RWPE2 (cell line): ENCODE measurements at regions not wholly inside any gene's neighbourhood (a gene's known extent, or its start where the extent isn't known, plus 50 kb on each side); places are given as distances from the start of the nearest gene placed in this dataset.

Experiments
- ATAC-seq: fragments of 200-7000 bp; cut with Tn5 transposase; 3 replicates; pipeline ENCODE4 v1.9.1; 2021; ENCODE audit warnings: low read depth
- DNase-seq: peaks from one replicate; pipeline ENCODE4 v3.0.0-alpha.2; 2020; ENCODE audit warnings: low spot score
- H3K27ac ChIP-seq: fragments of 450-650 bp; 2 replicates; pipeline ENCODE4 v1.5.1; 2017; ENCODE audit warnings: mild to moderate bottlenecking; ENCODE audit not compliant: poor library complexity, severe bottlenecking
- H3K27me3 ChIP-seq: fragments of 250-450 bp; sonication (Bioruptor Pico); 2 replicates; pipeline ENCODE4 v1.5.1; 2021; ENCODE audit warnings: mild to moderate bottlenecking, moderate library complexity; ENCODE audit not compliant: insufficient read depth, poor library complexity, severe bottlenecking
- H3K36me3 ChIP-seq: fragments of 250-450 bp; sonication (Bioruptor Pico); 2 replicates; pipeline ENCODE4 v1.5.1; 2020; ENCODE audit warnings: low read depth, mild to moderate bottlenecking, moderate library complexity
- H3K4me1 ChIP-seq: fragments of 250-450 bp; sonication (Bioruptor Pico); 2 replicates; pipeline ENCODE4 v1.5.1; 2021; ENCODE audit warnings: mild to moderate bottlenecking, moderate library complexity; ENCODE audit not compliant: insufficient read depth, poor library complexity, severe bottlenecking
- H3K4me3 ChIP-seq: fragments of 250-450 bp; sonication (Bioruptor Pico); 2 replicates; pipeline ENCODE4 v1.5.1; 2021; ENCODE audit warnings: mild to moderate bottlenecking, moderate library complexity; ENCODE audit not compliant: severe bottlenecking
- H3K9me3 ChIP-seq: fragments of 250-450 bp; sonication (Bioruptor Pico); 2 replicates; pipeline ENCODE4 v1.5.1; 2021; ENCODE audit warnings: mild to moderate bottlenecking, moderate library complexity; ENCODE audit not compliant: severe bottlenecking
- CTCF ChIP-seq: fragments of 450-650 bp; IDR thresholded peaks from one replicate; pipeline ENCODE4 v1.5.1; 2017; ENCODE audit warnings: mild to moderate bottlenecking, moderate library complexity; ENCODE audit not compliant: poor library complexity, severe bottlenecking

GRCh38 chr6:110526726-110527125 lies 50.3 kb upstream of the SLC22A16 start:
- Histone ChIP-seq H3K36me3 (no peaks in the 10 kb centered on the region), H3K9me3 (no peaks in the 10 kb centered on the region), H3K27ac (peak overlapping the region; percentile 94), H3K4me3 (no peak overlapping the region), H3K27me3 (no peaks in the 10 kb centered on the region), H3K4me1 (peaks cover 36% of the 10 kb centered on the region)
- no peak for TF ChIP-seq CTCF
- ATAC-seq: no peak
- no peak for DNase-seq
